ENCODE measurements at regions not wholly inside any gene's neighbourhood (a gene's known extent, or its start where the extent isn't known, plus 50 kb on each side); places are given as distances from the start of the nearest gene placed in this dataset.
"Not testable (repeated sequence)": the region's sequence is repeated elsewhere in the genome, so short reads cannot be mapped to it uniquely, and the experiment has no call there.

- intact Hi-C loops (cut with DNase I, micrococcal nuclease), result no loop called here
- Histone ChIP-seq H3K36me3 (ENCODE audit: low read depth) (no peaks in the 10 kb centered on the region), H3K4me1 (ENCODE audit: low read depth) (no peaks in the 10 kb centered on the region), H3K9me3 (no peaks in the 10 kb centered on the region), H3K4me3 (no peak overlapping the region)
- DNase-seq (no peak), ATAC-seq (no peak)
- no peak for TF ChIP-seq CTCF (IDR thresholded peaks at IDR 0.05)
These were observed 318.8 kb downstream of the PTPRU start for GRCh38 chr1:29555043-29555620.

- intact Hi-C loops (cut with DNase I, micrococcal nuclease), result no loop called here
- DNase-seq, result no peak
- H3K4me3 ChIP-seq, result no peak overlapping the region
These were observed 318.0 kb downstream of the PTPRU start for GRCh38 chr1:29554208-29554778.

GRCh38 chr1:29551123-29551936 is 315.0 kb downstream of the PTPRU start:
- DNase-seq (no peak), ATAC-seq (no peak)
- H3K9me3 ChIP-seq, result no peaks in the 10 kb centered on the region
- intact Hi-C loops (cut with DNase I, micrococcal nuclease), result no loop called here
- no peak for TF ChIP-seq CTCF (IDR thresholded peaks at IDR 0.05)
- no peak overlapping the region for H3K4me3 ChIP-seq
- H3K36me3 ChIP-seq (ENCODE audit: low read depth), result no peaks in the 10 kb centered on the region
- H3K4me1 ChIP-seq (ENCODE audit: low read depth), result no peaks in the 10 kb centered on the region

More at GRCh38 chr1:29554208-29554778, 318.0 kb downstream of the PTPRU start:
- no peaks in the 10 kb centered on the region for H3K9me3 ChIP-seq
- H3K36me3 ChIP-seq (ENCODE audit: low read depth), result no peaks in the 10 kb centered on the region
- H3K4me1 ChIP-seq (ENCODE audit: low read depth), result no peaks in the 10 kb centered on the region
- no peak for TF ChIP-seq CTCF (IDR thresholded peaks at IDR 0.05)
- ATAC-seq, result no peak

- Histone ChIP-seq H3K4me1 (ENCODE audit: low read depth) (no peaks in the 10 kb centered on the region), H3K9me3 (no peaks in the 10 kb centered on the region), H3K4me3 (no peak overlapping the region), H3K36me3 (ENCODE audit: low read depth) (no peaks in the 10 kb centered on the region)
- ATAC-seq (peak; percentile 25), DNase-seq (no peak)
- intact Hi-C loops (cut with DNase I, micrococcal nuclease), result no loop called here
- TF ChIP-seq CTCF (IDR thresholded peaks at IDR 0.05), result no peak
These were observed 314.0 kb downstream of the PTPRU start for GRCh38 chr1:29550119-29550841.

GRCh38 chr1:29549728-29550118 is 313.4 kb downstream of the PTPRU start:
- DNase-seq; H3K4me1 ChIP-seq (ENCODE audit: low read depth); intact Hi-C loops (cut with DNase I, micrococcal nuclease); H3K9me3 ChIP-seq; ATAC-seq; H3K36me3 ChIP-seq (ENCODE audit: low read depth); H3K4me3 ChIP-seq: not testable (repeated sequence)

GRCh38 chr1:29549001-29549400 is 312.7 kb downstream of the PTPRU start:
- intact Hi-C loops (cut with DNase I, micrococcal nuclease), result no loop called here
- H3K4me3 ChIP-seq, result no peak overlapping the region
- H3K9me3 ChIP-seq, result no peaks in the 10 kb centered on the region
- DNase-seq (no peak), ATAC-seq (no peak)
- TF ChIP-seq CTCF (IDR thresholded peaks at IDR 0.05), result no peak
- no peaks in the 10 kb centered on the region for H3K36me3 ChIP-seq (ENCODE audit: low read depth)
- H3K4me1 ChIP-seq (ENCODE audit: low read depth), result no peaks in the 10 kb centered on the region

Measured in mucosa of descending colon (tissue), 3 donors.